22Rv1 (cell line): ENCODE measurements at regions not wholly inside any gene's neighbourhood (a gene's known extent, or its start where the extent isn't known, plus 50 kb on each side); places are given as distances from the start of the nearest gene placed in this dataset.

Experiments used
- ZFX ChIP-seq: fragments of 450-650 bp; IDR thresholded peaks from 2 replicates; pipeline ENCODE4 v1.6.1; 2017; ENCODE audit warnings: antibody characterized with exemption, borderline replicate concordance
- TF ChIP-seq, protein P1 (sequence below): fragments of 450-650 bp; IDR thresholded peaks from 2 replicates; pipeline ENCODE4 v1.5.1; 2017; ENCODE audit warnings: mild to moderate bottlenecking

DNA sequence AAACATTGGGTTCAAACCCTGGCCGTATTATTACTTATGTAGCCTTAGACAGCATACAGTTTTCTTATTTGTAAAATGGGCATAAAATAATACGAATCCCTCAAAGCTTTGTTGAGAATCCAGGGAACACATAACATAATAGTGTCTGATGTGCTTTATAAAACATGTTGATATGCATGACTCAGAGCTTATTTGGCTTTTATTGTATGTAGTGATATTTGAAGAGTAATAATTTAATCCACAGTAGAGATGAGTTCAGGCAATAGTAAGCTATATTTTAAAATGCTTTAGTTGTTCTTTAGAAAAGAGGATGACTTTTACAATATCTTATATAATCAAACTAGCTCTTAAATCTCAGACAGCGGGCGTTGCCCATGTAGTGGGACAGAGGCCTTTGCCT is 176.4 kb downstream of the SIM1 start:
- TF ChIP-seq, protein P1, sequence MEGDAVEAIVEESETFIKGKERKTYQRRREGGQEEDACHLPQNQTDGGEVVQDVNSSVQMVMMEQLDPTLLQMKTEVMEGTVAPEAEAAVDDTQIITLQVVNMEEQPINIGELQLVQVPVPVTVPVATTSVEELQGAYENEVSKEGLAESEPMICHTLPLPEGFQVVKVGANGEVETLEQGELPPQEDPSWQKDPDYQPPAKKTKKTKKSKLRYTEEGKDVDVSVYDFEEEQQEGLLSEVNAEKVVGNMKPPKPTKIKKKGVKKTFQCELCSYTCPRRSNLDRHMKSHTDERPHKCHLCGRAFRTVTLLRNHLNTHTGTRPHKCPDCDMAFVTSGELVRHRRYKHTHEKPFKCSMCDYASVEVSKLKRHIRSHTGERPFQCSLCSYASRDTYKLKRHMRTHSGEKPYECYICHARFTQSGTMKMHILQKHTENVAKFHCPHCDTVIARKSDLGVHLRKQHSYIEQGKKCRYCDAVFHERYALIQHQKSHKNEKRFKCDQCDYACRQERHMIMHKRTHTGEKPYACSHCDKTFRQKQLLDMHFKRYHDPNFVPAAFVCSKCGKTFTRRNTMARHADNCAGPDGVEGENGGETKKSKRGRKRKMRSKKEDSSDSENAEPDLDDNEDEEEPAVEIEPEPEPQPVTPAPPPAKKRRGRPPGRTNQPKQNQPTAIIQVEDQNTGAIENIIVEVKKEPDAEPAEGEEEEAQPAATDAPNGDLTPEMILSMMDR = no peak
- no peak for TF ChIP-seq ZFX
